ENCODE measurements at regions not wholly inside any gene's neighbourhood (a gene's known extent, or its start where the extent isn't known, plus 50 kb on each side); places are given as distances from the start of the nearest gene placed in this dataset.

- H3K36me3 ChIP-seq (ENCODE audit: control insufficient read depth, low read depth, low read length) = no peaks in the 10 kb centered on the region
- H3K27me3 ChIP-seq (ENCODE audit: control insufficient read depth, insufficient read depth, low read length) = no peaks in the 10 kb centered on the region
- H3K4me3 ChIP-seq (ENCODE audit: low read length) = no peak overlapping the region
- no peak overlapping the region for H3K9ac ChIP-seq (ENCODE audit: low read length)
- no peak overlapping the region for H3K27ac ChIP-seq (ENCODE audit: low read length)
- no peaks in the 10 kb centered on the region for H3K9me3 ChIP-seq (ENCODE audit: control insufficient read depth, low read depth, low read length)
- H3K4me1 ChIP-seq (ENCODE audit: control insufficient read depth, low read depth, low read length) = peaks cover 4% of the 10 kb centered on the region
These were observed 386.9 kb upstream of the IRX4 start for GRCh38 chr5:2269656-2270055.

- Histone ChIP-seq H3K36me3 (ENCODE audit: control insufficient read depth, low read depth, low read length) (no peaks in the 10 kb centered on the region), H3K9ac (ENCODE audit: low read length) (no peak overlapping the region), H3K9me3 (ENCODE audit: control insufficient read depth, low read depth, low read length) (no peaks in the 10 kb centered on the region), H3K4me1 (ENCODE audit: control insufficient read depth, low read depth, low read length) (peaks cover 4% of the 10 kb centered on the region), H3K27ac (ENCODE audit: low read length) (no peak overlapping the region), H3K27me3 (ENCODE audit: control insufficient read depth, insufficient read depth, low read length) (no peaks in the 10 kb centered on the region), H3K4me3 (ENCODE audit: low read length) (no peak overlapping the region)
These were observed 385.3 kb upstream of the IRX4 start for GRCh38 chr5:2267991-2268390.

GRCh38 chr5:2266641-2267240 is 384.0 kb upstream of the IRX4 start:
- Histone ChIP-seq H3K9me3 (ENCODE audit: control insufficient read depth, low read depth, low read length) (no peaks in the 10 kb centered on the region), H3K9ac (ENCODE audit: low read length) (no peak overlapping the region), H3K36me3 (ENCODE audit: control insufficient read depth, low read depth, low read length) (no peaks in the 10 kb centered on the region), H3K4me3 (ENCODE audit: low read length) (no peak overlapping the region), H3K27me3 (ENCODE audit: control insufficient read depth, insufficient read depth, low read length) (no peaks in the 10 kb centered on the region), H3K4me1 (ENCODE audit: control insufficient read depth, low read depth, low read length) (peaks cover 4% of the 10 kb centered on the region), H3K27ac (ENCODE audit: low read length) (no peak overlapping the region)

GRCh38 chr5:2265341-2265740 is 382.6 kb upstream of the IRX4 start:
- Histone ChIP-seq H3K36me3 (ENCODE audit: control insufficient read depth, low read depth, low read length) (no peaks in the 10 kb centered on the region), H3K27me3 (ENCODE audit: control insufficient read depth, insufficient read depth, low read length) (no peaks in the 10 kb centered on the region), H3K27ac (ENCODE audit: low read length) (no peak overlapping the region)

GRCh38 chr5:2263763-2264162 is 381.0 kb upstream of the IRX4 start:
- Histone ChIP-seq H3K4me3 (ENCODE audit: low read length) (no peak overlapping the region), H3K27ac (ENCODE audit: low read length) (no peak overlapping the region), H3K4me1 (ENCODE audit: control insufficient read depth, low read depth, low read length) (no peaks in the 10 kb centered on the region), H3K36me3 (ENCODE audit: control insufficient read depth, low read depth, low read length) (no peaks in the 10 kb centered on the region), H3K9ac (ENCODE audit: low read length) (no peak overlapping the region), H3K27me3 (ENCODE audit: control insufficient read depth, insufficient read depth, low read length) (no peaks in the 10 kb centered on the region), H3K9me3 (ENCODE audit: control insufficient read depth, low read depth, low read length) (no peaks in the 10 kb centered on the region)

More at GRCh38 chr5:2265341-2265740, 382.6 kb upstream of the IRX4 start:
- peaks cover 4% of the 10 kb centered on the region for H3K4me1 ChIP-seq (ENCODE audit: control insufficient read depth, low read depth, low read length)
- H3K4me3 ChIP-seq (ENCODE audit: low read length) = no peak overlapping the region
- H3K9me3 ChIP-seq (ENCODE audit: control insufficient read depth, low read depth, low read length) = no peaks in the 10 kb centered on the region
- H3K9ac ChIP-seq (ENCODE audit: low read length) = no peak overlapping the region

- H3K27me3 ChIP-seq (ENCODE audit: control insufficient read depth, insufficient read depth, low read length) = no peaks in the 10 kb centered on the region
- H3K27ac ChIP-seq (ENCODE audit: low read length) = no peak overlapping the region
- H3K9me3 ChIP-seq (ENCODE audit: control insufficient read depth, low read depth, low read length) = no peaks in the 10 kb centered on the region
- no peaks in the 10 kb centered on the region for H3K36me3 ChIP-seq (ENCODE audit: control insufficient read depth, low read depth, low read length)
- H3K4me1 ChIP-seq (ENCODE audit: control insufficient read depth, low read depth, low read length) = no peaks in the 10 kb centered on the region
- no peak overlapping the region for H3K4me3 ChIP-seq (ENCODE audit: low read length)
- H3K9ac ChIP-seq (ENCODE audit: low read length) = no peak overlapping the region
These were observed 379.9 kb upstream of the IRX4 start for GRCh38 chr5:2262620-2263019.

GRCh38 chr5:2261004-2261703 is 378.4 kb upstream of the IRX4 start:
- no peaks in the 10 kb centered on the region for H3K27me3 ChIP-seq (ENCODE audit: control insufficient read depth, insufficient read depth, low read length)
- no peaks in the 10 kb centered on the region for H3K9me3 ChIP-seq (ENCODE audit: control insufficient read depth, low read depth, low read length)
- H3K9ac ChIP-seq (ENCODE audit: low read length) = no peak overlapping the region
- no peak overlapping the region for H3K27ac ChIP-seq (ENCODE audit: low read length)
- H3K36me3 ChIP-seq (ENCODE audit: control insufficient read depth, low read depth, low read length) = no peaks in the 10 kb centered on the region
- H3K4me3 ChIP-seq (ENCODE audit: low read length) = no peak overlapping the region
- H3K4me1 ChIP-seq (ENCODE audit: control insufficient read depth, low read depth, low read length) = no peaks in the 10 kb centered on the region

- Histone ChIP-seq H3K4me1 (ENCODE audit: control insufficient read depth, low read depth, low read length) (no peaks in the 10 kb centered on the region), H3K27ac (ENCODE audit: low read length) (no peak overlapping the region), H3K9ac (ENCODE audit: low read length) (no peak overlapping the region), H3K9me3 (ENCODE audit: control insufficient read depth, low read depth, low read length) (no peaks in the 10 kb centered on the region), H3K4me3 (ENCODE audit: low read length) (no peak overlapping the region), H3K36me3 (ENCODE audit: control insufficient read depth, low read depth, low read length) (no peaks in the 10 kb centered on the region), H3K27me3 (ENCODE audit: control insufficient read depth, insufficient read depth, low read length) (no peaks in the 10 kb centered on the region)
These were observed 377.7 kb upstream of the IRX4 start for GRCh38 chr5:2260211-2261003.

GRCh38 chr5:2259494-2260107 is 376.9 kb upstream of the IRX4 start:
- H3K9me3 ChIP-seq (ENCODE audit: control insufficient read depth, low read depth, low read length) = no peaks in the 10 kb centered on the region
- no peaks in the 10 kb centered on the region for H3K4me1 ChIP-seq (ENCODE audit: control insufficient read depth, low read depth, low read length)
- H3K4me3 ChIP-seq (ENCODE audit: low read length) = no peak overlapping the region
- H3K27me3 ChIP-seq (ENCODE audit: control insufficient read depth, insufficient read depth, low read length) = no peaks in the 10 kb centered on the region
- H3K36me3 ChIP-seq (ENCODE audit: control insufficient read depth, low read depth, low read length) = no peaks in the 10 kb centered on the region
- H3K27ac ChIP-seq (ENCODE audit: low read length) = no peak overlapping the region
- no peak overlapping the region for H3K9ac ChIP-seq (ENCODE audit: low read length)

- no peaks in the 10 kb centered on the region for H3K9me3 ChIP-seq (ENCODE audit: control insufficient read depth, low read depth, low read length)
- H3K4me3 ChIP-seq (ENCODE audit: low read length) = no peak overlapping the region
- H3K27me3 ChIP-seq (ENCODE audit: control insufficient read depth, insufficient read depth, low read length) = no peaks in the 10 kb centered on the region
- H3K36me3 ChIP-seq (ENCODE audit: control insufficient read depth, low read depth, low read length) = no peaks in the 10 kb centered on the region
- H3K27ac ChIP-seq (ENCODE audit: low read length) = no peak overlapping the region
- H3K4me1 ChIP-seq (ENCODE audit: control insufficient read depth, low read depth, low read length) = no peaks in the 10 kb centered on the region
- no peak overlapping the region for H3K9ac ChIP-seq (ENCODE audit: low read length)
These were observed 376.1 kb upstream of the IRX4 start for GRCh38 chr5:2258861-2259260.

- Histone ChIP-seq H3K9me3 (ENCODE audit: control insufficient read depth, low read depth, low read length) (no peaks in the 10 kb centered on the region), H3K4me3 (ENCODE audit: low read length) (no peak overlapping the region), H3K9ac (ENCODE audit: low read length) (no peak overlapping the region), H3K27me3 (ENCODE audit: control insufficient read depth, insufficient read depth, low read length) (no peaks in the 10 kb centered on the region), H3K27ac (ENCODE audit: low read length) (no peak overlapping the region), H3K4me1 (ENCODE audit: control insufficient read depth, low read depth, low read length) (no peaks in the 10 kb centered on the region), H3K36me3 (ENCODE audit: control insufficient read depth, low read depth, low read length) (no peaks in the 10 kb centered on the region)
These were observed 374.9 kb upstream of the IRX4 start for GRCh38 chr5:2257326-2258244.
